Natural killer cell (primary cell): ENCODE measurements at regions not wholly inside any gene's neighbourhood (a gene's known extent, or its start where the extent isn't known, plus 50 kb on each side); places are given as distances from the start of the nearest gene placed in this dataset.

Source experiments
- ATAC-seq, 3 donors: fragments of 150-1000 bp in 2 of 3; fragments of 200-7000 bp in 1 of 3; cut with Tn5 transposase; 1 replicate in 1 of 3; 2 replicates in 2 of 3; pipeline ENCODE4 v1.10.0; 2021; ENCODE audit warnings: mild to moderate bottlenecking in 2 of 3, moderate library complexity in 2 of 3
- DNase-seq, 2 donors: peaks; one replicate each; pipeline versions ENCODE4 v3.0.0 to v3.0.0-alpha.2; 2013 to 2021; ENCODE audit warnings: mixed read lengths in 1 of 2
- H3K27ac ChIP-seq: one replicate; pipeline ENCODE4 v1.5.1; 2013; ENCODE audit warnings: mild to moderate bottlenecking, low read length
- H3K27me3 ChIP-seq: one replicate; pipeline ENCODE4 v1.6.1; 2013; ENCODE audit warnings: low read length; ENCODE audit not compliant: control insufficient read depth, insufficient read depth
- H3K36me3 ChIP-seq: one replicate; pipeline ENCODE4 v1.6.1; 2013; ENCODE audit warnings: low read length; ENCODE audit not compliant: control insufficient read depth, insufficient read depth
- H3K4me1 ChIP-seq: one replicate; pipeline ENCODE4 v1.6.1; 2013; ENCODE audit warnings: low read length; ENCODE audit not compliant: control insufficient read depth, insufficient read depth
- H3K4me3 ChIP-seq: one replicate; pipeline ENCODE4 v1.5.1; 2013; ENCODE audit warnings: low read length
- H3K9me3 ChIP-seq: one replicate; pipeline ENCODE4 v1.6.1; 2013; ENCODE audit warnings: low read length; ENCODE audit not compliant: control insufficient read depth, insufficient read depth
- H3K27ac Mint-ChIP-seq, 2 donors: one replicate each; pipeline ENCODE4 v1.8.0; 2022; ENCODE audit warnings: mild to moderate bottlenecking in 2 of 2, mixed read lengths in 2 of 2, moderate library complexity in 1 of 2
- H3K27me3 Mint-ChIP-seq, 2 donors: one replicate each; pipeline ENCODE4 v1.8.0; 2022; ENCODE audit warnings: low read depth in 2 of 2, mixed read lengths in 2 of 2
- H3K36me3 Mint-ChIP-seq: one replicate; pipeline ENCODE4 v1.8.0; 2022; ENCODE audit warnings: mixed read lengths
- H3K4me1 Mint-ChIP-seq, 2 donors: one replicate each; pipeline ENCODE4 v1.8.0; 2022; ENCODE audit warnings: mixed read lengths in 2 of 2
- H3K4me3 Mint-ChIP-seq: one replicate; pipeline ENCODE4 v1.8.0; 2022; ENCODE audit warnings: mild to moderate bottlenecking, moderate library complexity, mixed read lengths
- H3K9me3 Mint-ChIP-seq, 2 donors: one replicate each; pipeline ENCODE4 v1.8.0; 2022; ENCODE audit warnings: mixed read lengths in 2 of 2
- WGBS: methylation state at CpG from one replicate; pipeline ENCODE4 v1.1.7; 2013; ENCODE audit warnings: missing lambda C conversion rate; ENCODE audit not compliant: insufficient coverage; 5-methylcytosine and 5-hydroxymethylcytosine counted together
- intact Hi-C: fragments of 100-400 bp; cut with micrococcal nuclease; formaldehyde crosslinking; loops from one replicate; pipeline ENCODE4 v1.14.2; 2022
- TF ChIP-seq, protein P1 (sequence below): fragments of 200-600 bp; IDR thresholded peaks from one replicate; pipeline ENCODE4 v1.8.0; 2022; ENCODE audit warnings: antibody characterized with exemption

DNA sequence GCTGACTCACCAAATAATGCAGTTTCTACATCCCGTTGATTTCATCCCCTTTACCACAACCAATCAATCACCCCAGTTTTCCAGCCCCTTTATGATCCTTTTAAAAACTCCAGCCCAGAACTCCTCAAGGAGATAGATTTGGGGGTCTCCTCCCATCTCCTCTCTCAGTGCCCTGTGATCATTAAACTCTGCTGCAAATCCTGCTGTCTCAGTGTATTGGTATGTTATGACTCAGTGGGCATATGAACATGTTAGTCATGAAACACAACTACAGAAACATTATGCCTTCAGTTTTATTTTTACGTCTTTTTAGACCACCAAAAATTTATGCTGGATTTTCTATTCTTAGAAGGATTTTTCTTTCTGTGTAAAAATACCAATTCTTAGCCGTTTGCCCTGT lies 213.7 kb downstream of the DIPK2A start:
- Histone ChIP-seq H3K9me3 (no peaks in the 10 kb centered on the region), H3K27ac (no peak overlapping the region), H3K36me3 (no peaks in the 10 kb centered on the region), H3K4me1 (no peaks in the 10 kb centered on the region), H3K27me3 (no peaks in the 10 kb centered on the region), H3K4me3 (no peak overlapping the region)
- H3K4me1 Mint-ChIP-seq, result peaks cover 0 to 8% of the 10 kb centered on the region in 2 donors
- no peak overlapping the region for H3K4me3 Mint-ChIP-seq
- DNase-seq (no peak), ATAC-seq (no peak)
- H3K9me3 Mint-ChIP-seq, result peaks cover 0 to 5% of the 10 kb centered on the region in 2 donors
- intact Hi-C loops, result no loop called here
- no peak overlapping the region for H3K27ac Mint-ChIP-seq
- TF ChIP-seq, protein P1, sequence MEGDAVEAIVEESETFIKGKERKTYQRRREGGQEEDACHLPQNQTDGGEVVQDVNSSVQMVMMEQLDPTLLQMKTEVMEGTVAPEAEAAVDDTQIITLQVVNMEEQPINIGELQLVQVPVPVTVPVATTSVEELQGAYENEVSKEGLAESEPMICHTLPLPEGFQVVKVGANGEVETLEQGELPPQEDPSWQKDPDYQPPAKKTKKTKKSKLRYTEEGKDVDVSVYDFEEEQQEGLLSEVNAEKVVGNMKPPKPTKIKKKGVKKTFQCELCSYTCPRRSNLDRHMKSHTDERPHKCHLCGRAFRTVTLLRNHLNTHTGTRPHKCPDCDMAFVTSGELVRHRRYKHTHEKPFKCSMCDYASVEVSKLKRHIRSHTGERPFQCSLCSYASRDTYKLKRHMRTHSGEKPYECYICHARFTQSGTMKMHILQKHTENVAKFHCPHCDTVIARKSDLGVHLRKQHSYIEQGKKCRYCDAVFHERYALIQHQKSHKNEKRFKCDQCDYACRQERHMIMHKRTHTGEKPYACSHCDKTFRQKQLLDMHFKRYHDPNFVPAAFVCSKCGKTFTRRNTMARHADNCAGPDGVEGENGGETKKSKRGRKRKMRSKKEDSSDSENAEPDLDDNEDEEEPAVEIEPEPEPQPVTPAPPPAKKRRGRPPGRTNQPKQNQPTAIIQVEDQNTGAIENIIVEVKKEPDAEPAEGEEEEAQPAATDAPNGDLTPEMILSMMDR, result no peak
- WGBS, result 91% methylated on average over 2 of the region's 3 CpGs
- no peaks in the 10 kb centered on the region for H3K27me3 Mint-ChIP-seq
- no peaks in the 10 kb centered on the region for H3K36me3 Mint-ChIP-seq

DNA sequence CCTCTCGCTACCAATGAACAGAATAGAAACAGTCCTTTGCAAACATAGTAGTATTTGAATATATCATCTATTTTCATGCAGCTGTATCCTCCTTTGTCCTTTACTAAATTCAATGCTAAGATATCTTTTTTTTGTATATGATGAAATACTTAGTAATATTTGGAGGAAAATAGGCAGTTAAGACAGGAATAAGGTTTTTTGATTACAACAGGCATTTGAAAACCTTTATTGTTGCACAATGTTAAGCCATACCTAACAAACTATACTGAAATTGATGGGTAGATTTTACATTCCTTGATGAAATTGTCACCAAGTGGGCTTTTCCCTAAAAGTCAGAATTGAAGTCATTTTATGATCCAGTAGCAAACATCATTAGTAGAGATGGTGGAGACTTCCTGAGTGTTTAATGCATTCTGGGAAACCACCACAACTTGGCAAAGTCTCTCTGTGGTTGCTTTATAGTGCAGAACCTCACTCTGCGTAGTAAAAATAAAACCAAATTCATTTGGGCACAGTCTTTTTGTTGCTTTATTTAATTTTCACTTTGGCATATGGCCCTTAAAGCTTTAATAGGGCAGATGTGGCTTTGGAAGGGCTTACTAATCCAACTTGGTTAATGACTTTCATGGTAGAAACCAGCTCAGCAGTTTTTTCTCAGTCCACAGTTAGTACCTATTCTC lies 216.0 kb downstream of the DIPK2A start:
- H3K27me3 Mint-ChIP-seq, result no peaks in the 10 kb centered on the region
- no peaks in the 10 kb centered on the region for H3K36me3 ChIP-seq
- no peak overlapping the region for H3K27ac Mint-ChIP-seq

DNA sequence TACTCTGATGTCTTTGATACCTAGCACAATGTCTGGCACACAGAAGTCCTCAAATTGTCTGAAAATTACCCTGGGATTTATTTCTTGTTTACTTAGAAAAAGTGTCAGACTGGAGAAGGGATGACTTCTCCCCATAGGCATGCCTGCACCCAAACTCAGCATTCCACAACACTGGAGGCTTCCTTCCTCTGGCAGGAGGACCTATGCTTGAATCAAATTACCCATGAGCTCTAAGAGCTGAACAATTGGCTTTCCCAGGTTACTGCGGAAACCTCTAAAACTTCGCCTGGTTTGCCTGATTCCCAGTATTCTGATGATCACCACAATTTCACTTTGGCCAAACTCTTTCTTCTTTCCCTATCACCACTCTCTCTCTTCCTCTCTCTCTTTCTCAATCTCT lies 217.4 kb downstream of the DIPK2A start:
- H3K9me3 ChIP-seq, result no peaks in the 10 kb centered on the region
- no peak overlapping the region for H3K27ac ChIP-seq
- no peak for ATAC-seq
- Mint-ChIP-seq H3K27ac (no peak overlapping the region), H3K9me3 (peaks cover 7% of the 10 kb centered on the region in 2 donors), H3K4me1 (peaks cover 0 to 8% of the 10 kb centered on the region in 2 donors), H3K36me3 (peaks cover 7% of the 10 kb centered on the region), H3K4me3 (no peak overlapping the region), H3K27me3 (no peaks in the 10 kb centered on the region)
- intact Hi-C loops, result no loop called here
- DNase-seq, result no peak
- H3K36me3 ChIP-seq, result no peaks in the 10 kb centered on the region
- H3K4me3 ChIP-seq, result no peak overlapping the region
- no peaks in the 10 kb centered on the region for H3K27me3 ChIP-seq
- H3K4me1 ChIP-seq, result no peaks in the 10 kb centered on the region
- 91% methylated on average over 2 of the region's 2 CpGs for WGBS
- TF ChIP-seq, protein P1, result no peak

More for the DNA sequence above, 216.0 kb downstream of the DIPK2A start:
- Mint-ChIP-seq H3K9me3 (peaks cover 0 to 7% of the 10 kb centered on the region in 2 donors), H3K4me1 (peaks cover 0 to 8% of the 10 kb centered on the region in 2 donors), H3K36me3 (no peaks in the 10 kb centered on the region), H3K4me3 (no peak overlapping the region)
- no peaks in the 10 kb centered on the region for H3K9me3 ChIP-seq
- no peak overlapping the region for H3K4me3 ChIP-seq
- WGBS, result 19% methylated on average over 1 of the region's 2 CpGs
- intact Hi-C loops, result no loop called here
- TF ChIP-seq, protein P1, result no peak
- DNase-seq (no peak), ATAC-seq (no peak)
- no peaks in the 10 kb centered on the region for H3K4me1 ChIP-seq
- no peak overlapping the region for H3K27ac ChIP-seq
- H3K27me3 ChIP-seq, result no peaks in the 10 kb centered on the region

DNA sequence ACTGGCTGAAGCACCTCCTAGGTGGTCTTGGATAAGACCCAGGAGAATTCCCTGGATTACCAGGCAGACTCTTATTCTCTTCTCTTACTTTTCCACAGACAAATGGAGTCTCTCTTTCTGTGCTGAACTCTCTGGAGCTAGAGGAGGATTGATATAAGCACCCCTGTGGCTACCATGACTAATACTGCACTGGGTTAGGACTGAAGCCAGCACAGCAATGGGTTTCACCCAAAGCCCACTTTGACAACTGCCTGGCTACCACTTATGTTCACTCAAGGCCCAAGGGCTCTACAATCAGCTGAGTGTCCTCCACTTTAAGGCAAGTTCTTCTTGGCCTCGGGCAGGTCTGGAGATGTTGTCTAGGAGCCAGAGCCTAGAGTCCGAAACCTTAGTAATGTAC lies 225.5 kb downstream of the DIPK2A start:
- no peaks in the 10 kb centered on the region for H3K36me3 ChIP-seq
- no peak for ATAC-seq
- Mint-ChIP-seq H3K4me3 (no peak overlapping the region), H3K27ac (no peak overlapping the region), H3K27me3 (peaks cover 0 to 2% of the 10 kb centered on the region in 2 donors), H3K36me3 (peaks cover 7% of the 10 kb centered on the region), H3K4me1 (peaks cover 0 to 6% of the 10 kb centered on the region in 2 donors), H3K9me3 (peaks cover 9 to 17% of the 10 kb centered on the region in 2 donors)
- no peak overlapping the region for H3K27ac ChIP-seq
- intact Hi-C loops, result no loop called here
- WGBS, result 96% methylated on average over 2 of the region's 2 CpGs
- peaks cover 4% of the 10 kb centered on the region for H3K9me3 ChIP-seq
- H3K4me1 ChIP-seq, result no peaks in the 10 kb centered on the region
- TF ChIP-seq, protein P1, result no peak
- no peak for DNase-seq
- no peak overlapping the region for H3K4me3 ChIP-seq
- H3K27me3 ChIP-seq, result no peaks in the 10 kb centered on the region
